WTC11 (cell line): ENCODE measurements at regions not wholly inside any gene's neighbourhood (a gene's known extent, or its start where the extent isn't known, plus 50 kb on each side); places are given as distances from the start of the nearest gene placed in this dataset.

Experiments used
- CREB1 ChIP-seq: sonication (generic); formaldehyde crosslinking; IDR thresholded peaks from 2 replicates; pipeline ENCODE4 v1.8.0; 2023; ENCODE audit warnings: mild to moderate bottlenecking, missing genetic modification reagents
- IRF2 ChIP-seq: sonication (generic); formaldehyde crosslinking; IDR thresholded peaks from 2 replicates; pipeline ENCODE4 v1.8.0; 2022; ENCODE audit warnings: low read depth, missing genetic modification reagents, borderline replicate concordance
- NFYB ChIP-seq: sonication (generic); formaldehyde crosslinking; conservative IDR thresholded peaks from 2 replicates; pipeline ENCODE4 v1.8.0; 2022; ENCODE audit warnings: low read depth, missing genetic modification reagents
- TF ChIP-seq, protein P1 (sequence below): fragments of 200-600 bp; IDR thresholded peaks from 2 replicates; pipeline ENCODE4 v1.8.0; 2022; ENCODE audit warnings: antibody characterized with exemption
- TF ChIP-seq, protein P2 (sequence below): sonication (generic); formaldehyde crosslinking; IDR thresholded peaks from 2 replicates; pipeline ENCODE4 v1.8.1; 2023; ENCODE audit warnings: mild to moderate bottlenecking, missing genetic modification reagents
- TF ChIP-seq, protein P3 (sequence below): sonication (generic); formaldehyde crosslinking; IDR thresholded peaks from 2 replicates; pipeline ENCODE4 v1.8.1; 2023; ENCODE audit warnings: mild to moderate bottlenecking, missing genetic modification reagents, borderline replicate concordance

DNA sequence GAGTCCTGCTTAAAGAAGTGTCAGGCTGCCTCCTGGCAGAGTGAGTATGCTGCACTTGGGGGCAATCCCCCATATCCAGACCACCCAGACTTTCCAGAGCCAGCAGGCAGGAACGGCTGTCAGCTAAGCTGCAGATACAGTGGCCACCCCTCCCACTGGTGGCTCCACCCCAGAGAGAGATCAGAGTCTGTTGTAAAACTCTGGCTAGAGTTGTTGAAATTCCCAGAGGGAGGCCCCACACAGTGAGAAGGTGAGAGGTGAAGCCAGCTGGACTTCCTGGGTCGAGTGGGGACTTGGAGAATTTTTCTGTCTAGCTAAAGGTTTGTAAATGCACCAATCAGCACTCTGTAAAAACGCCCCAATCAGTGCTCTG lies 533.8 kb upstream of the ACVR2A start:
- TF ChIP-seq, protein P1, sequence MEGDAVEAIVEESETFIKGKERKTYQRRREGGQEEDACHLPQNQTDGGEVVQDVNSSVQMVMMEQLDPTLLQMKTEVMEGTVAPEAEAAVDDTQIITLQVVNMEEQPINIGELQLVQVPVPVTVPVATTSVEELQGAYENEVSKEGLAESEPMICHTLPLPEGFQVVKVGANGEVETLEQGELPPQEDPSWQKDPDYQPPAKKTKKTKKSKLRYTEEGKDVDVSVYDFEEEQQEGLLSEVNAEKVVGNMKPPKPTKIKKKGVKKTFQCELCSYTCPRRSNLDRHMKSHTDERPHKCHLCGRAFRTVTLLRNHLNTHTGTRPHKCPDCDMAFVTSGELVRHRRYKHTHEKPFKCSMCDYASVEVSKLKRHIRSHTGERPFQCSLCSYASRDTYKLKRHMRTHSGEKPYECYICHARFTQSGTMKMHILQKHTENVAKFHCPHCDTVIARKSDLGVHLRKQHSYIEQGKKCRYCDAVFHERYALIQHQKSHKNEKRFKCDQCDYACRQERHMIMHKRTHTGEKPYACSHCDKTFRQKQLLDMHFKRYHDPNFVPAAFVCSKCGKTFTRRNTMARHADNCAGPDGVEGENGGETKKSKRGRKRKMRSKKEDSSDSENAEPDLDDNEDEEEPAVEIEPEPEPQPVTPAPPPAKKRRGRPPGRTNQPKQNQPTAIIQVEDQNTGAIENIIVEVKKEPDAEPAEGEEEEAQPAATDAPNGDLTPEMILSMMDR = no peak
- TF ChIP-seq NFYB (CRISPR knock-in tag) (no peak), CREB1 (CRISPR knock-in tag) (no peak), IRF2 (CRISPR knock-in tag) (no peak)
- TF ChIP-seq, protein P2, sequence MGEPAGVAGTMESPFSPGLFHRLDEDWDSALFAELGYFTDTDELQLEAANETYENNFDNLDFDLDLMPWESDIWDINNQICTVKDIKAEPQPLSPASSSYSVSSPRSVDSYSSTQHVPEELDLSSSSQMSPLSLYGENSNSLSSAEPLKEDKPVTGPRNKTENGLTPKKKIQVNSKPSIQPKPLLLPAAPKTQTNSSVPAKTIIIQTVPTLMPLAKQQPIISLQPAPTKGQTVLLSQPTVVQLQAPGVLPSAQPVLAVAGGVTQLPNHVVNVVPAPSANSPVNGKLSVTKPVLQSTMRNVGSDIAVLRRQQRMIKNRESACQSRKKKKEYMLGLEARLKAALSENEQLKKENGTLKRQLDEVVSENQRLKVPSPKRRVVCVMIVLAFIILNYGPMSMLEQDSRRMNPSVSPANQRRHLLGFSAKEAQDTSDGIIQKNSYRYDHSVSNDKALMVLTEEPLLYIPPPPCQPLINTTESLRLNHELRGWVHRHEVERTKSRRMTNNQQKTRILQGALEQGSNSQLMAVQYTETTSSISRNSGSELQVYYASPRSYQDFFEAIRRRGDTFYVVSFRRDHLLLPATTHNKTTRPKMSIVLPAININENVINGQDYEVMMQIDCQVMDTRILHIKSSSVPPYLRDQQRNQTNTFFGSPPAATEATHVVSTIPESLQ (CRISPR knock-in tag) = no peak
- TF ChIP-seq, protein P3, sequence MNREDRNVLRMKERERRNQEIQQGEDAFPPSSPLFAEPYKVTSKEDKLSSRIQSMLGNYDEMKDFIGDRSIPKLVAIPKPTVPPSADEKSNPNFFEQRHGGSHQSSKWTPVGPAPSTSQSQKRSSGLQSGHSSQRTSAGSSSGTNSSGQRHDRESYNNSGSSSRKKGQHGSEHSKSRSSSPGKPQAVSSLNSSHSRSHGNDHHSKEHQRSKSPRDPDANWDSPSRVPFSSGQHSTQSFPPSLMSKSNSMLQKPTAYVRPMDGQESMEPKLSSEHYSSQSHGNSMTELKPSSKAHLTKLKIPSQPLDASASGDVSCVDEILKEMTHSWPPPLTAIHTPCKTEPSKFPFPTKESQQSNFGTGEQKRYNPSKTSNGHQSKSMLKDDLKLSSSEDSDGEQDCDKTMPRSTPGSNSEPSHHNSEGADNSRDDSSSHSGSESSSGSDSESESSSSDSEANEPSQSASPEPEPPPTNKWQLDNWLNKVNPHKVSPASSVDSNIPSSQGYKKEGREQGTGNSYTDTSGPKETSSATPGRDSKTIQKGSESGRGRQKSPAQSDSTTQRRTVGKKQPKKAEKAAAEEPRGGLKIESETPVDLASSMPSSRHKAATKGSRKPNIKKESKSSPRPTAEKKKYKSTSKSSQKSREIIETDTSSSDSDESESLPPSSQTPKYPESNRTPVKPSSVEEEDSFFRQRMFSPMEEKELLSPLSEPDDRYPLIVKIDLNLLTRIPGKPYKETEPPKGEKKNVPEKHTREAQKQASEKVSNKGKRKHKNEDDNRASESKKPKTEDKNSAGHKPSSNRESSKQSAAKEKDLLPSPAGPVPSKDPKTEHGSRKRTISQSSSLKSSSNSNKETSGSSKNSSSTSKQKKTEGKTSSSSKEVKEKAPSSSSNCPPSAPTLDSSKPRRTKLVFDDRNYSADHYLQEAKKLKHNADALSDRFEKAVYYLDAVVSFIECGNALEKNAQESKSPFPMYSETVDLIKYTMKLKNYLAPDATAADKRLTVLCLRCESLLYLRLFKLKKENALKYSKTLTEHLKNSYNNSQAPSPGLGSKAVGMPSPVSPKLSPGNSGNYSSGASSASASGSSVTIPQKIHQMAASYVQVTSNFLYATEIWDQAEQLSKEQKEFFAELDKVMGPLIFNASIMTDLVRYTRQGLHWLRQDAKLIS = no peak
